ENCODE measurements at regions not wholly inside any gene's neighbourhood (a gene's known extent, or its start where the extent isn't known, plus 50 kb on each side); places are given as distances from the start of the nearest gene placed in this dataset.

DNA sequence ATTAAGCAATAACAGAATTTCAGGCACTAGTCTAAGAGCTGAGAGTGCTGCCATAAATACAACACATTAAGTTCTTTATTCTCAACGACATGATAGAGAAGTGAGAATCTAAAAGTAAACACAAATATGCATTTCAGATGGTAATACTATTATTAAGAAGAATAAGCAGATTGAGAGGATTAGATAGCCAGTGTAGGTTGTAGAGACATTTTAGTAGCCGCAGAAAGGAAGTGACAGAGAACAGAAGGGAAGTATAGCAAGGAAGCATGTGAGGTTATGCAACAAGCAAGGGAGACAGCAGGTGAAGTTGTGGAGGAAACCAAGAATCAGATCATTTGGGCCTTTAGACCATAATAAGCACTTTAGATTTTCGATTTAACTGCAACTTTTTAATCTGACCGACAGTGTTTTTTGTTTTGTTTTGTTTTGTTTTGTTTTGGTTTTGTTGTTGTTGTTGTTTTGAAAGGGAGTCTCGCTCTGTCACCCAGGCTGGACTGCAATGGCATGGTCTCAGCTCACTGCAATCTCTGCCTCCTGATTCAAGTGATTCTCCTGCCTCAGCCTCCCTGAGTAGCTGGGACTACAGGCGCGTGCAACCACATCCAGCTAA is 737.0 kb upstream of the ADGRB3 start (continued):
- TF ChIP-seq EZH2 (IDR thresholded peaks at IDR 0.05; ENCODE audit: low read depth, low read length, severe bottlenecking): no peak
- TF ChIP-seq, protein P1, sequence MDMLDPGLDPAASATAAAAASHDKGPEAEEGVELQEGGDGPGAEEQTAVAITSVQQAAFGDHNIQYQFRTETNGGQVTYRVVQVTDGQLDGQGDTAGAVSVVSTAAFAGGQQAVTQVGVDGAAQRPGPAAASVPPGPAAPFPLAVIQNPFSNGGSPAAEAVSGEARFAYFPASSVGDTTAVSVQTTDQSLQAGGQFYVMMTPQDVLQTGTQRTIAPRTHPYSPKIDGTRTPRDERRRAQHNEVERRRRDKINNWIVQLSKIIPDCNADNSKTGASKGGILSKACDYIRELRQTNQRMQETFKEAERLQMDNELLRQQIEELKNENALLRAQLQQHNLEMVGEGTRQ (IDR thresholded peaks at IDR 0.05; ENCODE audit: low read length): no peak

Data from H1 (cell line).